Stimulated activated CD8-positive, alpha-beta memory T cell treated with anti-CD3 and anti-CD28 coated beads, Interleukin-12 subunit alpha, Interleukin-12 subunit beta, amount 100 ng/mL, for 1 hour (primary cell): ENCODE measurements at regions not wholly inside any gene's neighbourhood (a gene's known extent, or its start where the extent isn't known, plus 50 kb on each side); places are given as distances from the start of the nearest gene placed in this dataset.
"Not testable (repeated sequence)": the region's sequence is repeated elsewhere in the genome, so short reads cannot be mapped to it uniquely, and the experiment has no call there.

Experiments
- DNase-seq: peaks from one replicate; pipeline ENCODE4 v3.0.0-alpha.2; 2020; ENCODE audit warnings: low read depth

- DNase-seq: no peak
Measured at GRCh38 chr2:173734797-173735196, 230.4 kb downstream of the SP3 start.

- DNase-seq: not testable (repeated sequence)
Measured at GRCh38 chr2:173737954-173738575, 227.1 kb downstream of the SP3 start.

GRCh38 chr2:173739006-173739405, 226.2 kb downstream of the SP3 start:
- no peak for DNase-seq

- DNase-seq: no peak
Measured at GRCh38 chr2:173740639-173741038, 224.5 kb downstream of the SP3 start.

- DNase-seq: no peak
Measured at GRCh38 chr2:173741759-173742158, 223.4 kb downstream of the SP3 start.

- no peak for DNase-seq
Measured at GRCh38 chr2:173747035-173747434, 218.1 kb downstream of the SP3 start.

GRCh38 chr2:173749315-173749714, 215.9 kb downstream of the SP3 start:
- DNase-seq: no peak

- no peak for DNase-seq
Measured at GRCh38 chr2:173750353-173750801, 214.8 kb downstream of the SP3 start.

GRCh38 chr2:173750831-173751230, 214.3 kb downstream of the SP3 start:
- no peak for DNase-seq

GRCh38 chr2:173751245-173751975, 213.8 kb downstream of the SP3 start:
- no peak for DNase-seq

- DNase-seq: no peak
Measured at GRCh38 chr2:173752152-173752551, 213.0 kb downstream of the SP3 start.

GRCh38 chr2:173753441-173753840, 211.7 kb downstream of the SP3 start:
- DNase-seq: no peak

GRCh38 chr2:173754165-173754564, 211.0 kb downstream of the SP3 start:
- no peak for DNase-seq

- no peak for DNase-seq
Measured at GRCh38 chr2:173754837-173755236, 210.3 kb downstream of the SP3 start.

- DNase-seq: no peak
Measured at GRCh38 chr2:173755798-173756197, 209.4 kb downstream of the SP3 start.

GRCh38 chr2:173759959-173760358, 205.2 kb downstream of the SP3 start:
- DNase-seq: no peak

- no peak for DNase-seq
Measured at GRCh38 chr2:173760553-173760952, 204.6 kb downstream of the SP3 start.

- no peak for DNase-seq
Measured at GRCh38 chr2:173761603-173762119, 203.5 kb downstream of the SP3 start.

GRCh38 chr2:173762221-173762620, 203.0 kb downstream of the SP3 start:
- no peak for DNase-seq

GRCh38 chr2:173762864-173763263, 202.3 kb downstream of the SP3 start:
- DNase-seq: no peak

GRCh38 chr2:173763641-173764040, 201.5 kb downstream of the SP3 start:
- DNase-seq: no peak

- DNase-seq: no peak
Measured at GRCh38 chr2:173764094-173764493, 201.1 kb downstream of the SP3 start.

GRCh38 chr2:173766537-173767289, 198.5 kb downstream of the SP3 start:
- DNase-seq: no peak
